Left forelimb (tissue), 1 donor: ENCODE measurements at regions not wholly inside any gene's neighbourhood (a gene's known extent, or its start where the extent isn't known, plus 50 kb on each side); places are given as distances from the start of the nearest gene placed in this dataset.

ENCODE experiments used
- DNase-seq: peaks from one replicate; pipeline ENCODE4 v3.0.0-alpha.2; 2018; ENCODE audit warnings: low spot score

DNA sequence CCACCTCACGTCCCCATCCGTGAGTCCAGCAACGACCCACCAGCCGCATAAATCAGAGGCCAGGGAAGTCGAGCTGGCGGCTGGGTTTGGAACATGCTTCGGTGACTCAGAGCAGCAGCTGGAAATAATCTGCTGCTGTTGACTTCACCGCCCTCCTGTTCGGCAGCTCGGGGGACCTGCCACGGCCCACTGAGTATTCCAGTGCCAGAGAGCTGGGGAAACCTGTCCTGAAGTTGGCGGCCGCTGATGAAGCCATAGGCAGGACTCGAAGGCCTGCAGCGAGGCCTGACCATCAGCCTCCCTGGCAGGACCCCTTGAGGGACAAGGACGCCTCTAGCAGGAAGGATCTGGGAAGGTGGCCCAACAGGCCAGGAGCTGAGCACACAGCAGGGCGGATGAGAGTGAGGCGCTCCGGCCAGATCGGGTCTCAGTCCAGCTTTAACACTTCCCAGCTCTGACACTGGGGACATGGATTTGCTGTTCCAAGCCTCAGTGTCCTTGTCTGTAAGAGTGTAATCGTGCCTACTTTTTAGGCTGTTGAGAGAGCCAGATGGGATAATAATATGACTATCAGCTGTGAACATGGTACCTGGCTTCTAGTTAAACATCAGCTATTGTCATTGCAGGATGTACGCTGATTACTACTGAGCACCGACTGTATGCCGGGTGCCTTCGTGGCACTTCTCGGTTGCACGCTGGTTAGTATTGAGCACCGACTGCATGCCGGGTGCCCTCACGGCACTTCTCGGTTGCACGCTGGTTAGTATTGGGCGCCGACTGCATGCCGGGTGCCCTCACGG is 50.4 kb upstream of the CIBAR2 start:
- DNase-seq: peak; percentile 84

DNA sequence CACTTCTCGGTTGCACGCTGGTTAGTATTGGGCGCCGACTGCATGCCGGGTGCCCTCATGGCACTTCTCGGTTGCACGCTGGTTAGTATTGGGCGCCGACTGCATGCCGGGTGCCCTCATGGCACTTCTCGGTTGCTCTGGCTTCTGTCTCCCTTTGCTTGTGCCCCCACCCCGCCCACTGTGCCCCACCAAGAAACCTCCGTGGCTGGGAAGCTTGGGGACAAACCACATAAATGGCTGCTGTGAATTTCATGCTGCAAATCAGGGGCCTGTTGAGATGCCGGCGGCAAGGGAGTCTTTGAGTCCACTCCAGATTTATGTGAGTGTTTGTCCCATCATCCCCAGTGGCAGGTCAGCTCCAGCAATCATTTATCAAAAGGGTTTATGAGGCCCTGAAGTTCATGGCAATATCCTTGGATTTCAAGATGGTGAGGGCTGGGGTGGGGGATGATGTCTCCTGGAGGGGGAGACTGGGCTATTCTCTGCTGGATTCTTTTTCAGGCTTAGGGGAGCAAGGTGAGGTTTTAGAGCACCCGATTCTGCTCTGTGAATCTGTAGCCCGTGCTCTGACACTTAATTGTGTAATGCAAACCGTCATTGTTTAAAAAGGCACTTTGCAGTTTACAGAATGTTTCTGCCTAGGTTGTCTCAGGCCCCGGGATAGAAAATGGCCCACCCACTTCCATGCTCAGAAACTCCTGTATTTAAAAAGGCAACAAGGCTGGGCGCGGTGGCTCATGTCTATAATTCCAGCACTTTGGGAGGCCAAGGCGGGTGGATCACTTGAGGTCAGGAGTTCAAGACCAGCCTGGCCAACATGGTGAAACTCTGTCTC is 51.2 kb upstream of the CIBAR2 start:
- DNase-seq: no peak

DNA sequence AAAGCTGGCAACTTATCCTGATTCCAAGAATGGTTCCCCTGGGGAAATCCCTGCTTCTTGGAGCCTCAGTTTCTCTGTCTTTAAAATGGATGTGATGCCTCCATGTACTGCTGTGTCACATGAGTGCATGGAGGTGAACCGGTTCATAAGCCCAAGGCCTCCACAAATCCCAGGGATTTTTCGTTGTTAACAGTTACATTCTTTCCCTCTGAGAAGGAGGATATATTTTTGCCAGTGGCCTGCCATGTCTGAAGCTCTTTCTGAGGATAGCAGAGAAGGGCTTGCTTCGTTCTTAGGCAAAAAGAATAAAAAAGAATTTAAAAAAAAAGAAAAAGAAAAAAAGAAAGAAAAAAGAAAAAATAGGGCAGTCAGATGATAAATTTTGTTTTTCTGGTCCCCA is 52.2 kb upstream of the CIBAR2 start:
- no peak for DNase-seq

DNA sequence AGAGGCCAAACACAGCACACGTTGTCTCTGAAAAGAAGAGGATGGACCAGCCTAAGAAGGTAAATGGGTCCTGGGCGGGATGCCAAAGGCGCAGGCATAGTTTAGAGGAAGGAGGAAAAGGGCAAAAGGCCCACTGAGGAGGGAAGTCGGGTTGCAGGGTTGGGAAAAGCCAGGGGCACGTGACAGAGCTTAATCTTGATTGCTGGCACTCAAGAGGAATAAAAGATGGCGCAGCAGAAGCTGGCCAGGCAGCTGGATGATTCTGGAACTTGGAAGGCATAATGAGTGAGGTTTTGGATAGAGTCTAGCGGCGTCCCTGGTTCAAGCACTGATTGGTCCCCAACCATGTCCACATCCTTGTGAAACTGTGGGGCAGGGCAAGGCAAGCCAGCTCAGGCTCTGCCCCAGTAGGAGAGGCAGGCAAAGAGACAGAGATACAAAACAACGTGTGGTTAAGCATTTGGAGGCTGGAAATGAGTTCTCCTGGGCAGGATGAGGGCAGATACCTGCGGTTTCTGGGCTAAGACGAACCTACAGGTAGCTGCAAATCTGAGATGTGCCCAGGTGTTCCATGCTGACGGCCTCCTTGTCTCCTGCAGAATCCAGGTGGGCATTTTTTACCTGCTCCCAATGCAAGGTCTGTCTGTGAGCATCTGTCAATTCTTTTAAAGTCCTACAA is 52.7 kb upstream of the CIBAR2 start:
- no peak for DNase-seq

DNA sequence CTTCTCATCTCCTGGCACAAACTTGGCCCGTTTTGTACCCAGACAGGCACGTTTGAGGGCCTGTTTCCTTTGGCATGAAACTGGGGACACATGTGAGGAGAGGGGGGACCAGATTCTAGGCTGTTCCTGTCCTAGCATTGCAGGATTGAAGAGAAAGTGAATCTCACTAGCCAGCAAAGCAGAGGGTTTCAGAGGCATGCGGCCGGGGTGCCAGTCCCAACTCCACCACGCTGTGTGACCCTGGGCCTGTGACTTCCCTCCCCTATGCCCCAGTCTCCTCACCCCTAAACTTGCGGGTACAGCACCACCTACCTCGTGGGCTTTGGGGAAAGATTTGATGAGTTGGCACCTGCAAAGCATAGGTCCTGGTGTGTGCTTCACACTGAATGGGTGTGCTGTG is 53.5 kb upstream of the CIBAR2 start:
- no peak for DNase-seq

DNA sequence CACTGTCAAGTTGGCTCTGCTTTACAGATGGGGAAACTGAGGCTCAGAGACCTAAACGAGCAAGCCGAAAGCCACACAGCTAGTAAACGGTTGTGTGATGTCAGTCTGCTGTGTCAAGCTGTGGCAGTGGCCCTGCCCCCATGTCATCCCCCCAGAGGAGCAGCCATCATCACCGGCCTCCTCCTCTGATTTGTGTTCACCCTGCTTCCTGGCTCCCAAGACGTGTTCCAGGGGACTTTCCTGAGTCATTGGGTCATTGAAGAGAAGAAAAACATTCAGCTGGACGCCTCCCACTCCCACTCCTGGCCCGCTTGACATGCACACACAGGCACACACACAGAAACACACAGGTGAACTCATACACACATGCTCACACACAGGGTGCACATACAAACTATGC is 54.0 kb upstream of the CIBAR2 start:
- DNase-seq: no peak

DNA sequence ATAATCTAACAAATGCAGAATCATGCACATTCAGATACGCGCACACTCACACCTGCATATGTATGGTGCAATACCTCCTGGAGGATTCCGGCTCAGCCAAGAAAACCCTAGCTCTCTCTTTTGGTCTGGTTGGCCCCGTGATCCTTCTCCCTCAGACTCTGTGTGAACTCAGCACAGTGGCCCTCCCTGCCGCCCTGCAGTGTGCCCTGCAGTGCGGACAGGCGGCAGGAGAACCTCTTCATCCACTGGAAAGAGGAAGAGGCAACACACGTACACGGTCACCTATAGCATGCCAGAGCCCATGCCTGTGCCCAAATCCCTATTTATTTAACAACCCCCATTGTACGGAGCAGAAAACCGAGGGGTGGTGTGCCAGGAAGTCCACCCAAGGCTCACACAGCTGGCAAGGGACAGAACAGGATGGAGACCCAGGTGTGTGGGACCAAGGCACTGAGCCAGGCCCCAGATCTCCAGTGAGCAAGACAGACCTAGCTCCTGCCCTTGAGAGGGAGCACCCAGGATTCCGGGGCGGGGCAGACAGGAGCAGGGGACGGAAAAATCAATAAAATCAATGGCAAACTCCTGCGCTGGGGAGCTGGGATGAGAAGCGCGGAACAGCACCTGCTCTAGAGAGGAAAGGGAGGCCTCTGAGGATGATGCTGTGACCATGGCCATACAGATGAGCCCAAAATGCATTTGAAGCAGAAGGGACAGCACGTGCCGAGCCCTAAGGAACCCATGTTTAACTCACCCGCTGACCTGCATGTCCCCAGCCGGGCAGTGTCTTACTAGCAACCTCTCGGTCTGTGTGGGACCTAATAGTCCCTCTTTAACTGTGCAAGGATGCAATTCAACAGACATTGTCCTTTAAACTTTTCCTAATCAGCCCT is 54.7 kb upstream of the CIBAR2 start:
- DNase-seq: no peak

DNA sequence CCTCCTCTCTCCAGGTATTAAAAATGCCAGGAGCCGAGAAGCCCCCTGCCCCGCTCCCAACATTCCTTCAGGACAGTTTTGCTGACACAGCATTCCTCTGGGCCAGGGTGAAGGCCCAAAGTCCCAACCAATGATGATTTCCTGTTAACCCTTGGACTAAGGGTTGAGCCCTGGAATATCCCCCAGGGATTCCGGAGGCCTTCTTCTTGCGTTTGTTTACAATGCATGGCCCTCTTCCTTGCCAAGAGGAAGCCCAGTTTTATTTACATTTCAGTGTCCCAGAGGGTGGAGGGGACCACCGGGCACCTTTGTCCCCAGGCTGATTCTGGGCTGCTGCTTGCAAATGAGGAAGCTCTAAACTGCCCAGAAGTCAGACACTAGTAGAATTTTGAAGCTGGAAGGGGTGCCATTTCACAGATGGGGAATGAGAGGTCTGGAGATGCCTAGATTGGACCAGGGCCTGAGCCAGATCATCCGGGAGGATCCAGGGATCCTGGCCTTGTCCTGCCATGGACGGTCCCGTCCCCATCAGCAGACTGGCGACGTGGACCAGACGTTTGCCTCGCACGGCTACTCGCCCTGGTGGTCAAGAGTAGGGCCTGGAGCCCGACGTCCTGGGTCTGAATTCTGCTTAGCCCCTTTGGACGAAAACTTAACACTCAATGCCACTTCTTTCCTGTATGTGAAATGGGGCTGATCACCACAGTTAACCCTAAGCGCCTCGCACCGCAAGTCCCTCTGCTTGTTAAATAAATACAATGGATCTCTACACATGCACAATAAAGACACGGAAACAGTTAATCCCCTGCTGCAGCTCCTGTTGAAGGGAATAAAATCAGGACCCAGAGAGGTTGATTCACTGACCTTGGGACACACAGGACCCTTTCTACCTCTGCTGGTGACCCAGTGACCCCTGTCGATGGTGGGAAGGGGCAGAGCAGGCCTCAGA is 55.6 kb upstream of the CIBAR2 start:
- no peak for DNase-seq

DNA sequence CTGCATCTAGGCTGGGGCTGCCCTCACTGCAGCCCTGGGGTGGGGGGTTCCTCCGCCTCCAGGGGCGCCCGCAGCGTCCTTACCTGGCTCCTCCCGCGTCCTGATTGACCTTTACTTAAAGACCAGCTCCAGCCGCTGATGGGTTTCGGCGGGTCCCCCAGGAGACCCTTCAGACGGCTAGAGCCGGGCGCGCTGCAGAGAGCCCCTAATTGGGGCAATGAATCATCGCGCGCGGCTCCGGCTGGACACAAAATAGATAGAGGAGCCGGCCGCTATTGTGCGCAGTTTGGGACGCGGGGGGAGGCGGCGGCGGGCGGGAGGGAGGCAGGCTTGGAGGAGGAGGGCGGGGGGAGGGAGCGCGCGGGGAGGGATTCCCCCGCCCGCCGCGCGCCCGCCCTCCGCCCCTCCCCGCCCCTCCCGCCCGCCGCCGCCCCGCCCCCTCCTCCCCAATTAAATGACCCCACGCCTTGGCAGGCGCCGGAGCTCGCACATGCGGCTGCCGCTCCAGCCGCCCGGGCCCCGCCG is 56.5 kb upstream of the CIBAR2 start:
- no peak for DNase-seq

DNA sequence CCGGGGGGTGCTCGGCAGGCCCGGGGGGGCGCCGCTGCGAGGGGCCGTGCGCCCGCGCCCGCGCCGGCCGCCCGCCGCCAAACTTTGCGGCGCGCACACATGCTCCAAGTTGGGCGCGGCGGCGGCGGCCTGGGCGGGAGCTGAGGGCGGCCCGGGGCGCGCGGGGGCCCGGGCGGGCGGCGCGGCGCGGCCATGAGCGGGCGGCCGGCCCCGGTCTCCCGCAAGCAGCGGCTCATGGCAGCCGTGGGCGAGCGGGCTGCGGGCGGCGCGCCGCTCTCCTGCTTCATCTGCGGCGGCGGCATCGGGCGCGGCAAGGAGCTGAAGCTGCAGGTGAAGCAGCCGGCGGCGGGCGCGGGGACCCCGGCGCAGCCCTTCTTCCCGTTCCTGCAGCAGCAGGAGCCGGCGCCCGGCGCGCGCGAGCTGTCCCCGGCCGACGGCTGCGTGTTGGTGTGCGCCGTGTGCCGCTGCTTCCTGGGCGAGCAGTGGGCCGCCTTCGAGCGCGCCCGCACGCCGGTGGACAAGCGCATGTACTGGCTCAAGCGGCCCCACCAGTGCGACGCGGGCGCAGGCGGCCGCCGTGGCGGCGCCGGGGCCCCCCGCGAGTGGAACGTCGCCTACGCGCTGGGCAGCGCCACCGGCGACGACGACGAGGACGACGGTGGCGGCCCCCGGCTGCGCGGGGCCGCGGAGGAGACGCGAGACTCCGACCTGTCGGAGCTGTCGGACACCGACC is 57.2 kb upstream of the CIBAR2 start:
- no peak for DNase-seq

DNA sequence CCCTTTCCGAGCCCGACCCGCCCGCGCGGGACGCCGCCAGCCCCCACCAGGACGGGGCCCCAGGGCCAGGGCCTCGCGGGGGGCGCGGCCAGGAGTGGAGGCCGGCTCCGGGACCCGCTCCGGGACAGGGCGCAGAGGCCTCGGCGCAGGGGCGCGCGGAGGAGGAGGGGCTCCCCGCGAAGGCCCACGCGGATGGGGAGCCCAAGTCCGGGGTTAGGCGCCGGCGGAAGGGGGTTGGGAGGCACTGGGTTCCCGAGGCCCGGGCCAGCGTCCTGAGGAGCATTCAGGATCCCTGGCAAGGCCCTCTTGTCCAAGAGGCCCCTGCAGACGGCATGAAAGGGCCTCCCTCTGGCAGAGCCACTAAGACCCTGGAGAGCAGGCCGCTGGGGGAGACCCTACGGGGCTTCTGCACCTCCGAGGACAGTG is 57.8 kb upstream of the CIBAR2 start:
- no peak for DNase-seq

DNA sequence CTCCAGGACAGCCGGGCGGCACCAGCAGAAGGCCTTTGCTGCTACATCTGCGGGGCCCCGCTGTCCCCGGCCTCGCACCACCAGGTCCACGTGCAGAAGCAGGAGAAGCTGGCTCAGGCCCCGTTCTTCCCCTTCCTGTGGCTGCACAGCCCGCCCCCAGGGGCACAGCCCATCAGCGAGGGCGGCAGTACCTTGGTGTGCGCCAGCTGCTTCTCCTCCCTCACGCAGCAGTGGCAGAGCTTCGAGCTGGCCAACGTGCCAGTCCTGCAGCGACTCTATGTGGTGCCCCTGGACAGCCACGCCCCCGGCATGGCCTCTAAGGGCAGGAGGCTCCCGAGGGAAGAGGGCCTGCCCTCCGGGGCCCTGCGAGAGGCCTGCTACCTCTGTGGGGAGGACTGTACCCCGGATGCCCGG is 58.3 kb upstream of the CIBAR2 start:
- DNase-seq: no peak

DNA sequence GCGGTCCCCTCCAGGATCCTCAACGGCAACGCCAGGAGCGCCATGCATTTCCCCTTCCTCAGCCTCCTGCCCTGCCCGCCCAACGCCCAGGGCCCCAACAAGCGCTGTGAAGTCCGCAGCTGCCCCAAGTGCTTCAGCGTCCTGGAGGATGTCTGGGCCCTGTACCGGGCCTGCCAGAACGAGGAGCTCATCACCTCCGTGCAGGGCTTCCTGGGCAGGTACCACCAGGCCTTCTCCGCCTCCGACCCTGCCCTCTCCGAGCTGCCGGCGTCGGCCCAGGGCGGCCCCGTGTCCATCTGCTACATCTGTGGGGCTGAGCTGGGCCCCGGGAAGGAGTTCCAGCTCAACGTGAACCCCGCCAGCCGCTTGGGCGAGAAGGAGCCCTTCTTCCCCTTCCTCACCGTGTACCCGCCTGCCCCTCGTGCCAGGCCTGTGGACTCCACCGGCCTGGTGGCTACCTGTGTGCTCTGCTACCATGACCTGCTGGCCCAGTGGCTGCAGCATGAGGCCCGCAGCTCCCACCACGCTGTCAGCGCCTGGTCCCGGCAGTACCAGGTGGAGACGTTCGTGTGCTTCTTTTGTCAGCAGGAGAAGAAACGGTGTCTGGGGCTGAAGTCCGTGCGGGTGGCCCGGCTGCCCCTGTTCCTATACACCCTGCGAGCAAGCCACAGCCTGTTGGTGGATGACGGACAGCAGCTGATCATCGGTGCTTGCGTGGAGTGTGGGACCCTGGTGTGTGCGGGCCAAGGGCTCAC is 58.9 kb upstream of the CIBAR2 start:
- no peak for DNase-seq

DNA sequence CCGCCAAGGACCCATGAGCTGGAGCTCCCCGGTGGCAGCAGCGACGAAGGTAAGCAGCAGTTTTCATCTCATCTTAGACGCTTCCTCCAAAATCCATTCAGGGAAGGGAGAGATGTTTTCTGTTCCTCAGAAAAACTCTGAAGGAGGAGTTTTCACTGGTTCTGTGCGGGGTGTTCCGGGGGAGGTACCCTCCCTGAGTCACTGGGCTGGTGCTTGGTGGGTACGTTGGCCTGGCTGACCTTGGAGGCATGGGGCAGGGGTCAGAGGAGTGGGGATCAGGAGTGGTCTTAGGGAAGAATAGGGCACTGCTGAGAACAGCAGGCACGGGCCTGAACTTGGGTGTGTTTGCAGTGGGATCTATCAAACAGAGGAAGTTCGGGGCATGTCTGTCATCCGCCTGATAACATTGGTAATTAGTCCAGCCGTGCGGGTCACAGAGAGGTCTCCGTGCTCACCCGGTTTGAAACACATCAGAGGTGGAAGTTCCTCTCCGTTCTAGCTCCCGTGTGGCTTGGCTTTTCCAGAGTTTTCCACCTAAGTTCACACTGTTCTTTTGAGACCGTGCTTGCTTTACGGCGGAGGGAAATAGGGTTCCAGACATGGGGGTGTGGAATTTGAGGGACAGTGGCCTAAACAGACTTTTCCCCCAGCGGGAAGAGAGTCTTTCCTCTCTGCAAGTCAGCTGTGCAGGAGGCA is 59.6 kb upstream of the CIBAR2 start:
- no peak for DNase-seq

DNA sequence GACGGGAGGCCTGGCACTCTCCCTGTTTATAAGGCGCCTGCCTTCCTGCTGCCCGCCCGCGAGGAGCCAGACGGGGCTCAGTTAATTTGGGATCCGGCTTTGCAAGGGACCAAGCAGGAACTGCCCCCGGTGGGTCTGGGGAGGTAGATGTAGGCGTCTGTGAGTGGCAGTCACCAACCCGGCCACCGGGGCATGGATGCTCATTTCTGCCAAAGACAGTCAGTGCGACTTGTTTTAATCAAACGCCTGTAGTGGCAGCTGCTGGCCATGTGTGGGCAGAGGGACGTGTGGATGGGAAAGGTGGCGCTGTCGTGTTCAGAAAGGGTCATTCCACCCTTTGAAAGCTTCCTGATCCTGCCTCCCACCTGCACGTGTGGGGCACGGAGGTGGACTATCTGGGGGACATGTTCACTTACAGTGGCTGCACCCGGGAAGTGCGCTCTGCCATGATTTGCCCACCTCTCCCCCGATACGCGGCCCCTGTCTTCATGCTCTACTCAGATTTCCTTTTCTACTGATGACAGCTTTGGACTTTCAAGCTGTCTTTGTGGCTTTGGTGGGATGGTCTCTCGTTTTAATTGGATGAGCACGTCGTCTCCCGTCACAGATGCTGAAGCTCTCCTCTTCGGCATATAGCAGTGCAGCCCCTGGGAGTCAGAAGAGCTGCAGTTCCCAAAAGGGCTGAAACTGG is 60.3 kb upstream of the CIBAR2 start:
- no peak for DNase-seq

DNA sequence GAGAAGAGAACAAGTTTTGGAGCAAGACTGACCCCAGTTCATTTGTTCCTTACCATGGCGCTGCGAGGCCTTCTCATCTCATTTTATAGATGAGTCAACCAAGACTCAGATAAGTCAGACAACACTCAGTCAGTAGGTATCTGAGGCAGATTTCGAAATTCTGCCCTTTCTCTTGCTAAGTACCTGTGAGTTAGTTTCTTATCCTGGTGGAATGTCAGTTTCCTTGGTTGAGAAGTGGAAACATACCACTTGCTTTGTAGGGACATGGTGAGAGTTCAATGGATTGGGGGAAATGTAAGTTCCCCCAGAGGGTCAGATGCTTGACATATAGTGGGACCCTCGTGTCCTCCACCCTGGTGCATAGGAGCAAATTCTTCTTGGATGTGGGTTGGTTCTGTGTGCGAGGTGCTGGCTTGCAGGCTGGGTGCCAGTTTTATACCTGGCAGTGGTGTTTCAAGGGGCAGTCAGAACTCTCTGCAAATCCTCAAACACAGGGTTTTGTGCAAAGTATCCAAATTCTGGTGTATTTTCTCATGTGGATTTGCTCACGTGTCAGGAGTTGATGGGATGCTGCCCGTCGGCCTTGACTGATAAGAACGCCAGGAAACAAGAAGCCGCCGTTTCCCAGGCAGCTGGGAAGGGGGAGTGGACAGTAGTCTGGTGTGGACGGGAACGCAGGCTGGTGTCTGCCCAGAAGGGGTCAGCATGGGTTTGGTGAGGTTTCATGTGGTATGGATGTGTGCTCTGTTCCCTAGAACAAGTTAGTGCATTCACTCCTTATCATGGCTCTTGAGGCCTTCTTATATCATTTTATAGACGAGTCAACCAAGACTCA is 61.1 kb upstream of the CIBAR2 start:
- DNase-seq: no peak
